ENCODE measurements at regions not wholly inside any gene's neighbourhood (a gene's known extent, or its start where the extent isn't known, plus 50 kb on each side); places are given as distances from the start of the nearest gene placed in this dataset.
"Not testable (repeated sequence)": the region's sequence is repeated elsewhere in the genome, so short reads cannot be mapped to it uniquely, and the experiment has no call there.

GRCh38 chr5:17099946-17100345 lies 117.5 kb upstream of the BASP1 start:
- Histone ChIP-seq H3K4me3 (no peak overlapping the region), H3K36me3 (no peaks in the 10 kb centered on the region), H3K4me1 (no peaks in the 10 kb centered on the region), H3K9me3 (no peaks in the 10 kb centered on the region), H3K27me3 (ENCODE audit: low read depth) (no peaks in the 10 kb centered on the region), H3K27ac (no peak overlapping the region)
- no peak for TF ChIP-seq CTCF (IDR thresholded peaks at IDR 0.05)
- DNase-seq (no peak), ATAC-seq (no peak)
- intact Hi-C loops (cut with DNase I) = no loop called here

- Histone ChIP-seq H3K27me3 (ENCODE audit: low read depth) (no peaks in the 10 kb centered on the region), H3K27ac (no peak overlapping the region), H3K4me1 (peaks cover 9% of the 10 kb centered on the region), H3K9me3 (no peaks in the 10 kb centered on the region), H3K36me3 (no peaks in the 10 kb centered on the region), H3K4me3 (no peak overlapping the region)
- intact Hi-C loops (cut with DNase I) = no loop called here
- ATAC-seq (no peak), DNase-seq (no peak)
- no peak for TF ChIP-seq CTCF (IDR thresholded peaks at IDR 0.05)
Measured at GRCh38 chr5:17103461-17103860, 114.0 kb upstream of the BASP1 start.

GRCh38 chr5:17105744-17106418 lies 111.5 kb upstream of the BASP1 start:
- Histone ChIP-seq H3K4me1 (peaks cover 9% of the 10 kb centered on the region), H3K9me3 (no peaks in the 10 kb centered on the region), H3K4me3 (no peak overlapping the region), H3K27ac (no peak overlapping the region), H3K36me3 (no peaks in the 10 kb centered on the region), H3K27me3 (ENCODE audit: low read depth) (no peaks in the 10 kb centered on the region)
- TF ChIP-seq CTCF (IDR thresholded peaks at IDR 0.05) = no peak
- DNase-seq (no peak), ATAC-seq (peak; percentile 24 to 53)
- intact Hi-C loops (cut with DNase I) = no loop called here

GRCh38 chr5:17106521-17106920 lies 110.9 kb upstream of the BASP1 start:
- Histone ChIP-seq H3K36me3 (no peaks in the 10 kb centered on the region), H3K27ac (no peak overlapping the region), H3K27me3 (ENCODE audit: low read depth) (no peaks in the 10 kb centered on the region), H3K4me3 (no peak overlapping the region), H3K9me3 (no peaks in the 10 kb centered on the region), H3K4me1 (peaks cover 9% of the 10 kb centered on the region)
- ATAC-seq (no peak), DNase-seq (no peak)
- TF ChIP-seq CTCF (IDR thresholded peaks at IDR 0.05) = no peak
- intact Hi-C loops (cut with DNase I) = no loop called here

- H3K9me3 ChIP-seq; H3K27me3 ChIP-seq (ENCODE audit: low read depth); DNase-seq; ATAC-seq; H3K27ac ChIP-seq; intact Hi-C loops (cut with DNase I); H3K36me3 ChIP-seq; H3K4me3 ChIP-seq: not testable (repeated sequence)
- peaks cover 15% of the 10 kb centered on the region for H3K4me1 ChIP-seq
Measured at GRCh38 chr5:17112091-17112716, 105.2 kb upstream of the BASP1 start.

- Histone ChIP-seq H3K27ac (no peak overlapping the region), H3K4me1 (peaks cover 20% of the 10 kb centered on the region), H3K36me3 (no peaks in the 10 kb centered on the region), H3K9me3 (no peaks in the 10 kb centered on the region), H3K4me3 (no peak overlapping the region), H3K27me3 (ENCODE audit: low read depth) (no peaks in the 10 kb centered on the region)
- intact Hi-C loops (cut with DNase I) = no loop called here
- no peak for DNase-seq
- no peak for ATAC-seq
- TF ChIP-seq CTCF (IDR thresholded peaks at IDR 0.05) = no peak
Measured at GRCh38 chr5:17113174-17113958, 104.1 kb upstream of the BASP1 start.
